Fibroblast of skin of abdomen (primary cell): ENCODE measurements at regions not wholly inside any gene's neighbourhood (a gene's known extent, or its start where the extent isn't known, plus 50 kb on each side); places are given as distances from the start of the nearest gene placed in this dataset.
A peak's percentile ranks its signal among the peaks of the same experiment; 100 is the strongest.

ENCODE experiments used
- DNase-seq: peaks from one replicate; pipeline ENCODE4 v3.0.0-alpha.2; 2013

GRCh38 chr3:99094606-99095005, 193.1 kb upstream of the DCBLD2 start:
- DNase-seq, result no peak

- DNase-seq, result peak; percentile 4
These were observed 185.8 kb upstream of the DCBLD2 start for GRCh38 chr3:99087277-99087676.

DNA sequence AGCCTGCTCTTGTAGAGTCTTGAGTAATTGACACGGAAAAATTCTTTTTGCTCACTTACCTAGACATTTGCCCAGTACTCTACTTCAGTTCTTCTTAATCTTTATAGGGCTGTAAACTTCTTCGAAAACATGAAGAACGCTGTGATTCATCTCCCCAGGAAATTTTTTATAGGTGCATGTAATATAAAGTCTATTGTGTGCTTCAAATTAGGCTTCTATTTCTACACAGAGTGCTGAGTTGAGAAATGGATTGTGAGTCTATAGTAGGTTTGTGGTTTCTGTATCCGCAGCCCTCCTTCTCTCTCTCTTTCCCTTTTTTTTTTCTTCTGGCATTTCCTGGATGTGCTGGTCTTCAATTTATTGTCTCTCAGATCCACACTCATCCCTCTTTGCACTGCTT, 183.3 kb upstream of the DCBLD2 start:
- peak; percentile 88 for DNase-seq

GRCh38 chr3:99084156-99084555, 182.7 kb upstream of the DCBLD2 start:
- DNase-seq, result no peak

DNA sequence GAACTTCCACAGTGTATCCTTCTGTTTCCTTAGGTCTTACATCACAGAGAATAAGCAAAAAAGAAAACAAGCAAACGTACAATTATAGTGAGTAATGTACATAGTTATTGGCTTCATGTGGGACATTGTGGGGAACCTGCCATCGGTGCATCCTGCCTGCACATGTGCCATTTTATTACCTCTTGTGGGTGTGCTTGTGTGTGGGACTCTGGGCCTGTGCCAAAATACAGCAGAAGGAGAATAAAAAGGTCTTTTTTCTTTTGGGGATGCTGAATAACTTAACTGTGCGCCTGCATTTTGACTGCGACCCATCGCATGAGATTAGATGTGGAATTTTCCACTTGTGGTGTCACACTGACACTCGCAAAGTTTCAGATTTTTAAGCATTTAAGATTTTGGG, 169.6 kb upstream of the DCBLD2 start:
- DNase-seq, result no peak

DNA sequence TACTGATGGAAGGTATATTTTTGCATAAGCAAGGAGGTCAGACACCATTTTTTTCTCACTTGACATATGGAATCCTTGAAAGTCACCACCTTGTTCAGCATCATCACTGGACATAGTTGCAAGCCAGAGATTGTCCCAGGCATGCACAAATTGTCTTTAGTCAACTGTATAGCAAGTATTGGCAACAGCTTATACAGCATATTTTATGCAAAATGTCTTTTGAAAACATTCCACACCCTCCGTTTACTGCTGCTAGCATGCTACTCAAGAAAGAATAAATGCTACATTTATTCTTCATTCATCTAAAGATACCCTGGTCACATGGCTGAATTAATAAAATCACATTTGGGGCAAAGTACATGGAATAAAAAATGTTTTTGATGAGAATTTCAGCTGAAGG, 168.5 kb upstream of the DCBLD2 start:
- no peak for DNase-seq

GRCh38 chr3:99066863-99067262, 165.4 kb upstream of the DCBLD2 start:
- no peak for DNase-seq

- no peak for DNase-seq
These were observed 147.7 kb upstream of the DCBLD2 start for GRCh38 chr3:99049164-99049563.

DNA sequence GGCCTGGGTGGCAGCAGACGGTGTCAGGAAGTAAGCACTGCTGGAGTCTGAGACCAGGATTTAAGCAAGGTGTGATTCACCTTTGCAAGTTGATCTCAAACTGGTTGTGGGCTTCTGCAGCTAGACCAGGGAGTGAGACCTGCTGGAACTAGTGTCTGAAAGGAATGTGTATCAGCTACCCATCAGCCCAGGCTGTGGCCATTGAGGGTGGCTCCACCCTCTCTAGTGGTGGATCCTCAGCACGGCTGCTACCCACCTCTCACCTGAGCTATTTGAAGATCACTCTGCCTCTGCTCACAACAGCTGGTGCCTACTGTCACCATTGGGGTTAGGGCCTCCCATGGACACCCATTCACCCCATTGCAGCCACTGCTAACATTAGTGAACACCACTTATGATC, 140.3 kb upstream of the DCBLD2 start:
- DNase-seq, result no peak

DNA sequence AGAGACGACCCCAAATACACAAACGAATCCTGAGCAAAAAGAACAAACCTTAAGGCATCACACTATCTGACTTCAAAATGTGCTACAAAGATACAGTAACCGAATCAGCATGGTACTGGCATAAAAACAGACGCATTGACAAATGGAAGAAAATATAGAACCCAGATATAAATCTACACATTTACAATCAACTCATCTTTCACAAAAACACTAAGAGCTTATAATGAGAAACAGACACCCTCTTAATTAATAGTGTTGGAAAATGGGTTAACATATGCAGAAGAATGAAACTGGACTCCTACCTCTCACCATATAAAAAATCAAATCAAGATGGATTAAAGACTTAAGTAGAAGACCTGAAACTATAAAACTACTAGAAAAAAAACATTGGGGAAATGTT, 130.3 kb upstream of the DCBLD2 start:
- DNase-seq, result no peak

DNA sequence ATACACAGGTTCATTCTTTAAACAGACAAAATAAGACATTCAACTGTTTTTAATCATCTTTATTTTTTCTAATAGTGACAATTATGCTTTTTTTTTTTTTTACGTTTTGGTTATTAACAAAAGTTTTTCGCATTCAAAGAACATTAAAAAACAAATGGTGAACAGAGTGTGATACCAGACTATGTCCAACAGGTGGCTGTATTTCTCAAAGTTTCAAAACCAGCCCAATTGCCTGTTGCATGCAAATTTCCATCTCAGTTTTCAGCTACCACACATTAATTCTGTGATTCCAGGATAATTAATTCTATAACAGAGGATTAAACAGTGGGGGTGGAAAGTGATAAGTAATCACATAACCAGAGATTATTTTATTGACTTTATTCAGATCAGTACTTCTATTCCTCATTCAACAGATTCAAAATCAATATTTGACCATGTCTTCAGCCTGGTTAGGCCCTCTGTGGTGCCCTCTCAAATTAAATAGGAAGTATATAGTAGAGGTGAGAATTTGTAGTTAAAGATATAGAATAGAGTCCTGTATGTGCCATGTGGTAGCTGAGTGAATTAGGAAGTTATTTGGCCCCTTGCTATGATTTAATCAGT, 122.2 kb upstream of the DCBLD2 start:
- peak; percentile 53 for DNase-seq

DNA sequence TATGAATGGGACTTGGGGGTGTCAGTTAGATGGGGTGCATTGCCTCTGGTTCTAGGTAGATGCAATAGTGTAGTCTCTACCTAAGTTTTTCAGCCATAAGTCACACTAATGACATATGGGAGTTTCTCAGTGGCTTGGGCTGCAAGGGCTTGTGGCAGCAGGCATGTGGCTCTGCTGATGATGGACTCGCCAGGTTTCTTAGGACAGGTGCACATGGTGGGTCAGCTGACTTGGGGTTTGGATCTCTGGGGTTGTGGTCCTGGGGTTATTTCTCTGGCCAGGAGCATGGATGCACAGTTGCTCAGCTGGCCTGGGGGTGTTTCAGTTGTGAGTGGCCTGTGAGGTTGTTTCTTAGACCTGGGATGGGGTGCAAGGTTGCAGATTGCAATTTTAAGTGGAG, 120.0 kb upstream of the DCBLD2 start:
- no peak for DNase-seq

- no peak for DNase-seq
These were observed 115.0 kb upstream of the DCBLD2 start for GRCh38 chr3:99016452-99016851.

- no peak for DNase-seq
These were observed 112.4 kb upstream of the DCBLD2 start for GRCh38 chr3:99013777-99014315.

GRCh38 chr3:99013077-99013476, 111.6 kb upstream of the DCBLD2 start:
- DNase-seq, result no peak

DNA sequence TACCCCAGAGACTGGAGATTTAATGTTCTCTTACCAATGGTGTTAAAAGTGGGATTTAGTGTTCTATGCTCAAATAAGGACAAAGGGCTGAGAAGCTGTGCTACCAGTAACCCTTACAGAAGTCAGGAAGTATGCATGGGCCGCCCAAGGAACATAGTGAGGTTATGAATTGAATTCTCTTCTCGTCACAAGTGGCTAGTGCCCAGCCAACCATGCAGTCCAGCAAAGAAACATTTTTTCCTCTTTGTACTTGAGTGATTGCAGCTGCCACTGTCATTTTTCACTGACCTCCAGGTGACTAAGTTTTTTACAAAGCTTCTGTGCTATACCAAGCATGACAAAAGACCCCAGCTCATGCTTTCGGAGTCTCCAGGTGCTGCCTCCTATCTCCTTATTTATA, 110.6 kb upstream of the DCBLD2 start:
- peak; percentile 14 for DNase-seq

GRCh38 chr3:99009851-99010250, 108.4 kb upstream of the DCBLD2 start:
- DNase-seq, result no peak

GRCh38 chr3:99006686-99007085, 105.2 kb upstream of the DCBLD2 start:
- no peak for DNase-seq

- DNase-seq, result no peak
These were observed 98.2 kb upstream of the DCBLD2 start for GRCh38 chr3:98999675-99000074.

- DNase-seq, result peak; percentile 63
These were observed 92.8 kb upstream of the DCBLD2 start for GRCh38 chr3:98994128-98994762.

DNA sequence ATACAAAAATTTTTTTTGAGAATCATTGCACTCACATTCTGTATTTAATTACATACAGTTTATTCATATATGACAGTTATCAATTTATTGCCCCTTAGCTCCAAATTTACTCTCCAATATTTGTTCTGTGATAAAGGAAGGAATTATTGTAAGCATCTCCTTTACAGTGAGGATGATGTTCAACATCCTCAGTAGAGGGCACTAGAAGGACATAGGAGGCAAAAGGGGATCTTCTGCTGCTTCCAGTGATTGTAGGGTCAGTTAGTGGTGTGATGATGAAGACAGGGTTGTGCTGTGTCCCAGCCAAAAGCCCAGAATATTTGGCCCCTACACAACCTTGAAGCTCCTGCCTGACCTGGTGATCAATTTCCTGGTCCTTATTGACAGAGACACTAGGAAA, 89.9 kb upstream of the DCBLD2 start:
- no peak for DNase-seq

GRCh38 chr3:98990657-98991056, 89.2 kb upstream of the DCBLD2 start:
- no peak for DNase-seq

DNA sequence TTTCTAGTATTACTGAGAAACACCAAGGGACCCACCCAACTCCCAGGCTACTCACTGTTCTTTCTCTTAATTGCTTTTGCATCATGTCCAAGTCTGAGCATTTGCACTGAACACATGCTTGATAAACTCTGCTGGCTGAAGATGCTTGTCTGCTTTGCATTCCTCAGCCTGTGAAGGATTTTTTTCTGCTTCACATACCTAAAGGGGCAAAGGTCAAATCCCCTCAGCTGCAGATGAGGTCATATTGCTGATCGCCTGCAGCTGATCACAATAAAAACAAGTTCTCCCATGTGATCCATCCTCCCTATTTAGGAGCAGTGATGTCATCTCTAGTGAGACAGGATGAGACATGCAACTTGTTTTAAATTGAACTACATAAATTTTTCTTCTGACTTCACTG, 84.6 kb upstream of the DCBLD2 start:
- DNase-seq, result peak; percentile 81

GRCh38 chr3:98985431-98985830, 83.9 kb upstream of the DCBLD2 start:
- DNase-seq, result no peak

DNA sequence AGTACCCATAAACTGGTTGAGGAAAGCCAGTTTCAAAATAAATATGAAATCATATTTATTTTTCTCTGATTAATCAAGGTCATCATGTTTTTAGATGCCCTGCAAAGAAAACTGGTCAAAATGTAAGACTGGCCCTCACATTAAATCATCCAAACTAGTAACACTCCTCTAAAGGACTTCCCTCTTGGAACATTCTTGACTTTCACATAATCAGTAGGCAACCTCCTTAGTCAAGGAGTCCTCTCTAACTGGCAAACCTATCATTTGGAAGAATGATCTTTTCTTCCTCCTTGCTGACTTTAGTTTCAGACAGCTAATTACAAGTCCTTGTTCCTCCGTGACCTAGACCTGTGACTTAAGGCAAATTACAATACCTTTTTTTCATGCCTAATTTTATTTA, 82.5 kb upstream of the DCBLD2 start:
- no peak for DNase-seq
